ENCODE measurements at regions not wholly inside any gene's neighbourhood (a gene's known extent, or its start where the extent isn't known, plus 50 kb on each side); places are given as distances from the start of the nearest gene placed in this dataset.
"Not testable (repeated sequence)": the region's sequence is repeated elsewhere in the genome, so short reads cannot be mapped to it uniquely, and the experiment has no call there.

GRCh38 chr2:175827856-175828255 lies 174.2 kb downstream of the LNPK start:
- no peak for DNase-seq

DNA sequence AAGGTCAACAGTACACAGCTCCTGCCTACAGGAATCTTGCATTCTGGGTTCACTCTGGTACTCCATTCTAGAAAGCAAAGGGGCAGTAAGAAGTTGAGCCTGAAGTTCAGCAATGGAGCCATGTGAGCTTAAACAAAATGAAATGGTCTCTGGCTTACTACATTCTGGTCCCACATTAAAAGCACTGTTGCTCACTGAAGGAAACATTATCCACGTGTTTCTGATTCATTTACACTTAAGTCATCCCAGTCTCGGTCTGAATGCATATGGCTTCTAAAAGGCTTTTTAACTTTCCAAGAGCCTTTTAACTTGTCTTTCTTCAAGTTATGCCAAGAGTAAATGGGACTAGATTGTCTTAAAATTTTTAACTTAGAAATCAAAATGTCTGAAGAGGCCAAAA lies 177.8 kb downstream of the LNPK start:
- no peak for DNase-seq

DNA sequence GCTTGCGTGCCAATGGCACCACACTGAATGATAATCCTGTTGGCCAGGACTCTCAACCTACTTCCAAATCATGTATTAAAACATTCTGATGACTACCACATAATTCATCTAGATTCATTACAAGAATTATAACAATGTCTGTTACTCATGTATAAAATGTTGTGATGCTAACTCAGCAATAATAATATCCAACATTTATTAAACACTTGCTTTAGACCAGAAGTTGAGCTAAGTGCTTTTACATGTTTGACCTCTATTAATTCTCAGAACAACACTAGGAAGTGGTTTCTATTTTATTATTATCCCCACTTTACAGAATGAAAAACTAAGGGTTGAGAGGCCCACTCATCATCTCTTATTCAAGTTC lies 178.4 kb downstream of the LNPK start:
- no peak for DNase-seq

GRCh38 chr2:175823002-175823706 lies 178.9 kb downstream of the LNPK start:
- no peak for DNase-seq

- no peak for DNase-seq
Measured at GRCh38 chr2:175817221-175817620, 184.8 kb downstream of the LNPK start.

DNA sequence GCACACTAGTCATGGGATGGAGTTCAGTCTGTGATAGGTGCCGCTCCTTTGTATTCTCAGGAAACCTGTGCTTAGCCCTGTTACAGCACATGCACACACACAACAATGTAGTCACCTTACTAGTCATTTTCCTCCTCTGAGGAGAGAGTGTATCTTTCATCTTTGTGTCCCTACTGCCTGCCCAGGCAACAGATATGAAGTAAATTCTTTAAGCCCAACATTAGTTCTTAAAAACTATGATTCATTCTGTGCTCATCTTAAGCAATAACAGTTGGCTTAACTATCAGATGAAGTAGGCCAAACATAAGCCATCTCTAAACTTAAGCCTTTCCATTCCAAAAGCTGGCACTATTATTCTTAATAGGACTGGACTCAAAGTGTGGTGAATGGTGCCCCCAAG lies 186.5 kb downstream of the LNPK start:
- no peak for DNase-seq

- DNase-seq = no peak
Measured at GRCh38 chr2:175811971-175812370, 190.1 kb downstream of the LNPK start.

DNA sequence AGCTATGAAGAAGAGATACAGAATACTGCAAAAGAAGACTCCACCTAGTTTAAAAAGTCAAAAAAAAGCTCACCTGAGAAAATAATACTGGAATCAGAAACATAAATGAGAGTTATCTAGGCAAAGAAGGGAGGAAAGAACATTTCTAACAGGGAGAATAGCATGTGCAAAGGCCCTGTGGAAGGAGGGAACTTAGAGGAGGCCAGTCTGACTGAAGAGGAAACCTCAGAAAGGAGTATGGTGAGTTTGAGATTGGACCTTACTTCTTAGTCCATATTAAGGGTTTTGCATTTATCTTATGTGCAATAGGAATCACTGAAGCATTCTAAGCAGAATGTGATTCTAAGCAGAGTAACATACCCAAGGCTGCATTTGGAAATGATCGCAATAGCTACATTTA lies 193.2 kb downstream of the LNPK start:
- DNase-seq = no peak

- DNase-seq = no peak
Measured at GRCh38 chr2:175808078-175808477, 194.0 kb downstream of the LNPK start.

DNA sequence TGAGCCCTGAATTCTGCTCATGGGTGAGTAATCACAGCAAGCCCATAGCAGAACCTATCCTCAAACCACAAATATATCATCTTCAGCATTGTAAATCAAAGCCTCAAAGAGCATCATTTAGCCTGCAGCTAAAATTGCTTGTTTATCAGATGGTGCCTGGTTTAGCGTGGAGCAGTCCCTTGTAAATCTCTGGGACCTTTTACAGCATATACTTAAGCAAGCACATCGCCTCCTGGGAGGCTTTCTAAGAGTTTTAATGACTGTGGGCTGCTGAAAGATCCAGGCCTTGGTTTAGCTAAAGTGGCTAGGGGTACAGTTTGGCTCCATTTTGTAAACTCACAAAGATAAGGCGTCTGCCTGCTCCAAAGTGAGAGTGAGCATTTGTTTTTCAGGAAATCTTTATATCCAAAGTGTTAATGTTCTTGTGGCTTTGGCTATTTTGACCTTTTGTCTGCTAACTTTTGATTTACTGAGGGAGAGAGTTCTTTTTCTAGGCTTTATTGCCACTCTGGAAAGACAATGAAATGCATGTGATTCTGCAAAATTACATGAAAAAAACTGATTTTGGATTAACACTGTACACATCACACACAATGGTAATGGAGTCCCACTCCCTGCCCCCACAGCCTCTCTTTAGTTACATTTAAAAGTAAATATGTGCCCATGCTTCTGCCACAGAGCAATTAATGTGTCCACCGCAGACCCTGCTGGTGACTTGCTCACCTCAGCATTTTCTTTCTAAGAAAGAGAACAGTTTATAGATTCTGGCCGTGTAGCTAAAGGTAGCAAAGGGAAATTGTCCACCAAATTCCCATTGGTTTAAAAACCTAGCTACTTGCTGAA lies 194.8 kb downstream of the LNPK start:
- DNase-seq = no peak

- no peak for DNase-seq
Measured at GRCh38 chr2:175806570-175806969, 195.5 kb downstream of the LNPK start.

DNA sequence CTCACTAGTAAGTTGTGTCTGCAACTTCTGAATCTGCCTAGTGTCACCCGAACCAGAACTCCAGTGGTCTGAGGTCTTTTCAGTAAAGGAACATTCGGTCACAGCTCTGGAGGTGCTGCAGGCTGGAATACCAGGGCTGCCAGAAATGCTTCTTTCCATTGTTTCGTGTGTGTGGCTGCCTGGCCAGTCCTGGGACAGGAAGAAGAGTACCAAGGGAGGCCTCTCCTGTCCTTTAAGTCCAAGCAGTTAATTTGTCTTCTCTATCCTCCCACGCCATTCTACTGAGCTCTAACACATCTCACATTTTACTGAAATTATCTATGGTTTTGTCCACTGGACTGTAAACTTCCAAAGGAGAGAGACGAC lies 196.0 kb downstream of the LNPK start:
- no peak for DNase-seq

DNA sequence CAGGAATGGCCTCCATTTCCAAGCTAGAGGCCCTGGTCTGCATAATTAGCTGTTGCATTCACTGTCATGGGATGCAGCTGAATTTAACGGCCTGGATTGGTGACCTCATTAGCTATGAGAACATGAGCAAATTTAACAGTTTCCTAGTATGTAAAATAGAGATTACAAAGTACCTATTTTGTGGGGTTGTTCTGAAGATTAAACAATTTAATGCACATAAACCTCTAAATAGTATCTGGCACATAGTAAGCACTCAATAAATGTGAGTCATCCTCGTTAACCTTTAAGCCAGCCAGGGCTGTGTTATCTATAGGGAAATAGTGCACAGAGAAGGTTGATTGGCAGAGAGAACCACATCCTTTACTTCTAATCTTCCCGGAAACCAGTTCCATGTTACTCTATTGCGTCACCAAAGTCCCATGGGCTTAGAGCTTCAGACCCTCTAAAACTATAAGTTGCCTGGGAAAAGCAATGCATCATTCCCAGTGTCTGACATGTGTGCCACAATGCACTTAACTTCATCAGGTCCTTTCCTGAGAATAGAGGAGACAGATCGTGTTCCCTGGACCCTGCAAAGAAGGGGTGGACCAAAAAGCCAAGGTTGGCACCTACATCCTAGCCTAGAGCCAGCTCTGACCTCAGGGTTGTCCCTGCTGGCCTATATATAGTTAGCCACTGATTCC lies 196.5 kb downstream of the LNPK start:
- DNase-seq = no peak

GRCh38 chr2:175804122-175804521 lies 197.9 kb downstream of the LNPK start:
- DNase-seq = no peak

DNA sequence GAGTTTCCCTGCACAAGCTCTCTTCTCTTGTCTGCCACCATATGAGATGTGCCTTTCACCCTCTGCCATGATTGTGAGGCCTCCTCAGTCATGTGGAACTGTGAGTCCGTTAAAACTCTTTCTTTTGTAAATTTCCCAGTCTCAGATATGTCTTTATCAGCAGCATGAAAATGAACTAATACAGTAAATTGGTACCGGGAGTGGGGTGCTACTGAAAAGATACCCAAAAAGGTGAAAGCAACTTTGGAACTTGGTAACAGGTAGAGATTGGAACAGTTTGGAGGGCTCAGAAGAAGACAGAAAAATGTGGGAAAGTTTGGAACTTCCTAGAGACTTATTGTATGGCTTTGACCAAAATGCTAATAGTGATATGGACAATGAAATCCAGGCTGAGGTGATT lies 205.6 kb downstream of the LNPK start:
- DNase-seq = not testable (repeated sequence)

GRCh38 chr2:175793648-175794047 lies 208.4 kb downstream of the LNPK start:
- peak; percentile 15 for DNase-seq

GRCh38 chr2:175792881-175793280 lies 209.2 kb downstream of the LNPK start:
- DNase-seq = no peak

DNA sequence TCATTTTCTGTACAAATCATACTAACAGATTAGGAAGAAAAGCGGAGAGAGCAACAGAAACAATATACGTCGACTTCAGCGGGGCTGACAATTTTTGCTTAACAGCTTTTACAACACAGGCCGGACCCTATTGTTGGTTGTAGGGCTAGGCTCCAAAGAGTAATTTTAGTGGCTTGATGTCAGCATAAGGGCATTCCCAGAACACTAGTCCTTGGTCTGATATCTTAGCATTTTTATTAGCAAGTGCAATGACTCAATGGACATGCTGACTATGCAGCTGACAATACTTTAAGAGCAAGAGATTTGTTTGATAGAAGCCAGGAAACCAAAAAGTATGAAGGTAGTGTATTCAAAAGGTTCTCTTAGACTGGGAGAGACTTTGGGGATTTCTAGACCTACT lies 209.9 kb downstream of the LNPK start:
- no peak for DNase-seq

DNA sequence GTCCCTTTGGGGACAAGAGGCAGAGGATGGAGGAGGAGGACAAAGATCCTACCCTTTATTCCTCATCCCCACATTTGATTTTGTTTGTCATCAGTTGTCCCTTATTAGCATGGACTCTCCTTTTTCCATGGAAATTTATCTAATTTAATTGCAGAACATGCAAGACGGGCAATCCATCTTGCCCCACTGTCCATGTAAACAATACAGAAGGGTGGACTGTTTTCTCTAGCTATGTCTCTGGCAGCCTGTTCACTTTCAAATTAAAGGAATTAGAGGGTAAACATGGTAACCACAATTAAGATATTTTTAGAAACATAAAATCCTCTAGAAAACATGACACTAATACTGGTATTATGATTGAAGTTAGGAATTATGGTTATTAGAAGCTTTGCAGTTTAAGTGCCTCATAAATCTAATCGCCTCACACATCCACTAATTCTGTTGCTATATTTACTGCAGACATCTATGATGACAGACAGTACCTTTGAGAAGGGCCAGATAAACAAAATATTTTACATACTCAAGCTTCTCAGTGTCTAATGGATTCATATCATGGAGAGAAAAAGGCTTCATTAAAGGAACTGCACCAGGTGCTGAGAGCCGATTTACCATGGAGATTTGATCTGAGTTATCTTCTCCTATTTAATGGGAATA lies 215.5 kb downstream of the LNPK start:
- peak; percentile 29 for DNase-seq

- not testable (repeated sequence) for DNase-seq
Measured at GRCh38 chr2:175777337-175777736, 224.7 kb downstream of the LNPK start.

- DNase-seq = no peak
Measured at GRCh38 chr2:175769200-175769599, 232.9 kb downstream of the LNPK start.

GRCh38 chr2:175766880-175767279 lies 235.2 kb downstream of the LNPK start:
- no peak for DNase-seq

- DNase-seq = no peak
Measured at GRCh38 chr2:175755656-175756386, 246.2 kb downstream of the LNPK start.

Data from NCI-H146 (cell line).